Kidney tubule cell (primary cell): ENCODE measurements at regions not wholly inside any gene's neighbourhood (a gene's known extent, or its start where the extent isn't known, plus 50 kb on each side); places are given as distances from the start of the nearest gene placed in this dataset.
A peak's percentile ranks its signal among the peaks of the same experiment; 100 is the strongest.
"Not testable (repeated sequence)": the region's sequence is repeated elsewhere in the genome, so short reads cannot be mapped to it uniquely, and the experiment has no call there.

Experiments used
- DNase-seq: peaks from one replicate; pipeline ENCODE4 v3.0.0-alpha.2; 2018; ENCODE audit warnings: low spot score

GRCh38 chr13:65149687-65150086, 2080.4 kb downstream of the PCDH9 start:
- DNase-seq, result no peak

GRCh38 chr13:65143920-65144319, 2086.2 kb downstream of the PCDH9 start:
- no peak for DNase-seq

GRCh38 chr13:65133094-65133493, 2097.0 kb downstream of the PCDH9 start:
- DNase-seq, result peak; percentile 9

DNA sequence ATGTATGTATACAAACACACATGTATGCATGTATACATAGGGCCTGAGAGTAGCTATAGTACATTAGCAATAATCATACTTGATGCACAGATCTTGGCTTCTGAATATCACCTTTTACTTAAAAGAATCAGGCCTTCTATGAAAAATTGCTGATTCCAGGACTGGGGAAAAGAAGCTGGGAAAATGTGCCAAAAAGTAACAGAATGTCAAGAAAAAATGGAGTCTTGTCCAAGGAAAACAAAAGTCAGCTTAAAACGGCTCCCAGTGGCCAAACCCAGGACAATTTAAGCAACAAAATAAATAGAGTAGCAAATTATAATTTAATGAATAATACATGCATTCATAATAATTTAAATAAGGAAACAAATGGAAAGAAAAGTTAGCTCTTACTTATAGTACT, 2104.9 kb downstream of the PCDH9 start:
- no peak for DNase-seq

DNA sequence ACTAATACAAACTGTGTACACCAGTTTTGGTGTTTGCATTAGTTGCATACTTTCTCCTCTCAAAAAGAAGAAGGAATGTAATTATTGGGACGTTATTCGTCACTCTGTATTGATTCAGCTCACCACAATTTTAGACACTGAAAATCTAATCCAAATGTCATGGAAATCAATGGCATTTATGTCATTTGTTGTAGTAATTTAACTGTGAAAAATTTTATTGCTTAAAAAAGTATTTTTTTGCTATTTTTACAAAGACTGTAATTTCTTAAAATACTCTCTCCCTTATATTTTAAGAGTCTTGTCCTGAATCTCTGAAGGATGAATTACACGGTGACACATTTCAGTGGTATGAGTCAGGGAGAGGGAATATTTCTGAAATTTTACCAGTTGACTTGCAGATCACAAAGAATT, 2117.6 kb downstream of the PCDH9 start:
- DNase-seq, result no peak

GRCh38 chr13:65112123-65112522, 2118.0 kb downstream of the PCDH9 start:
- DNase-seq, result no peak

- DNase-seq, result no peak
These were observed 2118.9 kb downstream of the PCDH9 start for GRCh38 chr13:65111223-65111622.

DNA sequence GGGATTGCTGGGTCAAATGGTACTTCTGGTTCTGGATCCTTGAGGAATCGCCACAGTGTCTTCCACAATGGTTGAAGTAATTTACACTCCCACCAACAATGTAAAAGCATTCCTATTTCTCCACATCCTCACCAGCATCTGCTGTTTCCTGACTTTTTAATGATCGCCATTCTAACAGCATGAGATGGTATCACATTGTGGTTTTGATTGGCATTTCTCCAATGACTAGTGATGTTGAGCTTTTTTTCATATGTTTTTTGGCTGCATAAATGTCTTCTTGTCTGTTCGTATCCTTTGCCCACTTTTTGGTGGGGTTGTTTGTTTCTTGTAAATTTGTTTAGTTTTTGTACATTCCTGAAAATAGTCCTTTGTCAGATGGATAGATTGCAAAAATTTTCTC, 2125.7 kb downstream of the PCDH9 start:
- not testable (repeated sequence) for DNase-seq

GRCh38 chr13:65103351-65103750, 2126.8 kb downstream of the PCDH9 start:
- no peak for DNase-seq

- DNase-seq, result no peak
These were observed 2134.7 kb downstream of the PCDH9 start for GRCh38 chr13:65095161-65096082.

GRCh38 chr13:65093357-65093756, 2136.8 kb downstream of the PCDH9 start:
- DNase-seq, result no peak

DNA sequence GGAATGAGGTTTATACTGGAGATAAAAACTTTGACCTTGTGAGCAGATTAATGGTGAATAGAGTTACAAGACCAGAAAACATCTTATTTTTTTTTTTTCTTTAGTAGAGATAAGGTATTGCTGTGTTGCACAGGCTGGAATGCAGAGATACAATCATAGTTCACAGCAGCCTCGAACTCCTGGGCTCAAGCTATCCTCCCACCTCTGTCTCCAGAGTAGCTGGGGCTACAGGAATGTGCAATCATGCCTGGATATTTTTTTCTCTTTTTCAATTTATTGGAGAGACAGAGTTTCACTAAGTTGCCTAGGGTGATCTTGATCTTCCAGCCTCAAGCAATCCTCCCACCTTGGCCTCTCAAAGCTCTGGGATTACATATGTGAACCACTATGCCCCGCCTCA, 2139.1 kb downstream of the PCDH9 start:
- no peak for DNase-seq

DNA sequence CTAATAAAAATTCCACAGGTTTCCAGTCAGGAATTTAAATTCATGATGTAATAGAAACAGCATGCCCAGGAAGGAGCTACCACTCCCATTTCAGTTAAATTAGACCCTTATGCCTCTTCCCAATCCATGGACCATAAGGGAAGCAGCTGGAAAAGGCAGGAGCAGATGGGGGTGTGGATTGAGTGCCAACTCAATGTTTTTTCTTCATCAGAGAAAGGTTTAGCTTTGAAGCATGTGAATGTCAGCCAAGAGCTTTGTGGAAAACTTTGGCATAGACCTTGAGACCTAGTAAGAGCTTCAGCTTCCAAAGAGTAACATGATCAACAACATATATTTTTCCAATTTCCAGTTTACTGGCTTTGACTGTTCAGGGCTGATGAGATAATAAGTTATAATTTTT, 2139.9 kb downstream of the PCDH9 start:
- no peak for DNase-seq

DNA sequence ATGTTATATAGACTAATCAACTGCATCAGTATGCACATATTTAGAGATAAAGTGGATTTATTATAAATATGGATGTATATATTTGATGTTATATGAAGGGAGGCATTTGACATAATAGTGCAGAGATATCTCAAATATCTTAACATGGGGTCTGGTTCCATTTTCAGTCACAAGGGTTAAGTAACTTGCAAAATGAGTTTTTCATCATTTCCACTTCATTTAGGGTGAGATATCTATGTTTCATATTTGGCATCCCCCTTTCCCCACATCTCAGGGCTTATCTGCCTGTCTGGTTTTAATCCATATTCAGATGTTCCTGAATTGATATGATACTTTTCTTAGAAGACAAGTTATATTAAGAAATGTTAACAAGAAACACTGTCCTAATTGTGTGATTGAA, 2141.2 kb downstream of the PCDH9 start:
- DNase-seq, result no peak

GRCh38 chr13:65085977-65086376, 2144.2 kb downstream of the PCDH9 start:
- DNase-seq, result no peak

- no peak for DNase-seq
These were observed 2155.9 kb downstream of the PCDH9 start for GRCh38 chr13:65074248-65074647.

DNA sequence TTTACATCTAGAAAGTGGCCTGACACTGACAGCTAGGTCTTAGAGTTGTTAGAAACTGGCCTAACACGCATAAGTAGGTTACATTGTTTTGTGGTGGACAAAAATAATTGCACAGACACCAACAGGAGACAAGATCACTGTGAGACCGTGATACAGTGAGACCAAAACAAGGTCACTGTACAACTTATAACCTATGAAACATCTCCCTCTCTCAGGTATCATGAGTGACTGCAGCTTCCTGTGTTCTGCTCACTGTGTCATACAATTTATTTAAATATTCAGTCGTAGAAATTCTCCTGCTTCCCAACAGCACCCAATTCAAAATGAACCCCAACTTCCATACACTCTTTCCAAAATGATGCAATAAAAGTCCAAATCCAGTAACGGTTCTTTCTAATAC, 2165.2 kb downstream of the PCDH9 start:
- DNase-seq, result no peak

GRCh38 chr13:65063753-65064152, 2166.4 kb downstream of the PCDH9 start:
- DNase-seq, result no peak

GRCh38 chr13:65057986-65058385, 2172.2 kb downstream of the PCDH9 start:
- DNase-seq, result no peak

DNA sequence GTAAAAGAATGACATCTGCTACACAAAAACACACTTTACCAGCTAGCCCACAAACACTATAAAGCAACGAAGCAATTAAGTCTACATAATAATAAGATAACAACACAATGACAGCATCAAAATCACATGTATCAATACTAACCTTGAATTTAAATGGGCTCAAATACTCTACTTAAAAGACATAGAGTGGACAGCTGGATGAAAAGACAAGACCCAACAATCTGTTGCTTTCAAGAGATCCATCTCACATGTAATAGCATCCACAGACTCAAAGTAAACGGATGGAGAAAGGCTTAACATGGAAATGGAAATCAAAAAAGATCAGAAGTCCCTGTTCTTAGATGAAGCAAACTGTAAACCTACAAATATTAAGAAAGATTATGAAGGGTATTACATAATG, 2175.9 kb downstream of the PCDH9 start:
- no peak for DNase-seq

- DNase-seq, result no peak
These were observed 2193.1 kb downstream of the PCDH9 start for GRCh38 chr13:65036999-65037398.

GRCh38 chr13:65035302-65035701, 2194.8 kb downstream of the PCDH9 start:
- no peak for DNase-seq

DNA sequence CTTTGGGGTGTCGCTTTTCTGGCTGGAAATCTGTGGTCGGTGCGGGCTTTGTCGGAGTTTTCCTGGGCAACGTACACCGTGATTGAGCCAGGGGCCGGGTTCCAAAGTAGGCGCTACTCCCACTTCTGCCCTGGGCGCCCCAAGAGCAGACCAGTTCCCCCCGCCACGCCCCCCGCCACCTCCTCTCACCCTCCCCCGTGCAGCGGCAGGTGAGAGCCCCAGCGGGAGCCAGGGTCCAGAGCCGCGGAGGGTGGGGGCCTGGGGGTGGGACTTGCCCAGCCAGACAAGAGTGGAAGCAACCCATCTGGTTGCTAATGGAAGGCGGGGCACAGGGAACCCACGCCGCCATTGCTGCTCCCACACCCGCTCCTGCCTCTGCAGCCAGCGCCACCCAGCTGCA, 2195.9 kb downstream of the PCDH9 start:
- DNase-seq, result no peak

- DNase-seq, result no peak
These were observed 2197.3 kb downstream of the PCDH9 start for GRCh38 chr13:65032825-65033224.
